ENCODE measurements at regions not wholly inside any gene's neighbourhood (a gene's known extent, or its start where the extent isn't known, plus 50 kb on each side); places are given as distances from the start of the nearest gene placed in this dataset.
"Not testable (repeated sequence)": the region's sequence is repeated elsewhere in the genome, so short reads cannot be mapped to it uniquely, and the experiment has no call there.

GRCh38 chr10:107540981-107541380, 376.5 kb upstream of the SORCS1 start:
- peaks cover 34% of the 10 kb centered on the region for H3K27me3 Mint-ChIP-seq
- no peak for TF ChIP-seq CTCF (conservative IDR thresholded peaks at IDR 0.05)
- no peak overlapping the region for H3K27ac Mint-ChIP-seq
- no peaks in the 10 kb centered on the region for H3K36me3 Mint-ChIP-seq
- H3K9me3 Mint-ChIP-seq: peaks cover 7% of the 10 kb centered on the region
- no peak for DNase-seq (ENCODE audit: extremely low spot score, unreplicated experiment)
- H3K4me3 Mint-ChIP-seq: no peak overlapping the region
- no peaks in the 10 kb centered on the region for H3K4me1 Mint-ChIP-seq (ENCODE audit: unreplicated experiment)

- no peaks in the 10 kb centered on the region for H3K36me3 Mint-ChIP-seq
- no peak overlapping the region for H3K27ac Mint-ChIP-seq
- H3K4me1 Mint-ChIP-seq (ENCODE audit: unreplicated experiment): no peaks in the 10 kb centered on the region
- no peak for DNase-seq (ENCODE audit: extremely low spot score, unreplicated experiment)
- no peaks in the 10 kb centered on the region for H3K9me3 Mint-ChIP-seq
- no peak for TF ChIP-seq CTCF (conservative IDR thresholded peaks at IDR 0.05)
- no peaks in the 10 kb centered on the region for H3K27me3 Mint-ChIP-seq
- no peak overlapping the region for H3K4me3 Mint-ChIP-seq
These were observed 364.8 kb upstream of the SORCS1 start for GRCh38 chr10:107529350-107529749.

GRCh38 chr10:107520348-107520747, 355.8 kb upstream of the SORCS1 start:
- H3K9me3 Mint-ChIP-seq: peaks cover 3% of the 10 kb centered on the region
- no peaks in the 10 kb centered on the region for H3K4me1 Mint-ChIP-seq (ENCODE audit: unreplicated experiment)
- TF ChIP-seq CTCF (conservative IDR thresholded peaks at IDR 0.05): no peak
- H3K4me3 Mint-ChIP-seq: no peak overlapping the region
- no peak for DNase-seq (ENCODE audit: extremely low spot score, unreplicated experiment)
- H3K27ac Mint-ChIP-seq: no peak overlapping the region
- no peaks in the 10 kb centered on the region for H3K36me3 Mint-ChIP-seq
- peaks cover 14% of the 10 kb centered on the region for H3K27me3 Mint-ChIP-seq

GRCh38 chr10:107517811-107518210, 353.3 kb upstream of the SORCS1 start:
- no peak for TF ChIP-seq CTCF (conservative IDR thresholded peaks at IDR 0.05)
- H3K36me3 Mint-ChIP-seq: no peaks in the 10 kb centered on the region
- H3K27me3 Mint-ChIP-seq: peaks cover 21% of the 10 kb centered on the region
- H3K4me3 Mint-ChIP-seq: no peak overlapping the region
- no peaks in the 10 kb centered on the region for H3K4me1 Mint-ChIP-seq (ENCODE audit: unreplicated experiment)
- H3K9me3 Mint-ChIP-seq: peaks cover 8% of the 10 kb centered on the region
- no peak overlapping the region for H3K27ac Mint-ChIP-seq
- DNase-seq (ENCODE audit: extremely low spot score, unreplicated experiment): no peak

- Mint-ChIP-seq H3K36me3 (no peaks in the 10 kb centered on the region), H3K9me3 (peaks cover 8% of the 10 kb centered on the region), H3K4me3 (no peak overlapping the region), H3K4me1 (ENCODE audit: unreplicated experiment) (no peaks in the 10 kb centered on the region), H3K27ac (no peak overlapping the region), H3K27me3 (peaks cover 19% of the 10 kb centered on the region)
- TF ChIP-seq CTCF (conservative IDR thresholded peaks at IDR 0.05): no peak
- no peak for DNase-seq (ENCODE audit: extremely low spot score, unreplicated experiment)
These were observed 351.8 kb upstream of the SORCS1 start for GRCh38 chr10:107516349-107516748.

- not testable (repeated sequence) for H3K4me1 Mint-ChIP-seq (ENCODE audit: unreplicated experiment); DNase-seq (ENCODE audit: extremely low spot score, unreplicated experiment); H3K36me3 Mint-ChIP-seq; H3K27ac Mint-ChIP-seq; H3K9me3 Mint-ChIP-seq; H3K4me3 Mint-ChIP-seq
- peaks cover 12% of the 10 kb centered on the region for H3K27me3 Mint-ChIP-seq
These were observed 339.5 kb upstream of the SORCS1 start for GRCh38 chr10:107504011-107504410.

Data from type B pancreatic cell (in vitro differentiated cells).